CD4-positive, alpha-beta memory T cell (primary cell): ENCODE measurements at regions not wholly inside any gene's neighbourhood (a gene's known extent, or its start where the extent isn't known, plus 50 kb on each side); places are given as distances from the start of the nearest gene placed in this dataset.
"Not testable (repeated sequence)": the region's sequence is repeated elsewhere in the genome, so short reads cannot be mapped to it uniquely, and the experiment has no call there.

Source experiments
- CTCF ChIA-PET: fragments of 350-600 bp; sonication (Branson Sonifier 250); formaldehyde crosslinking; loops from one replicate; lab custom pipeline; 2021; ENCODE audit warnings: inconsistent platforms; ENCODE audit not compliant: partially characterized antibody; lab: Charles Lee
- POLR2A ChIA-PET: fragments of 350-600 bp; sonication (Branson Sonifier 250); formaldehyde crosslinking; loops from one replicate; lab custom pipeline; 2021; ENCODE audit not compliant: partially characterized antibody; lab: Charles Lee
- DNase-seq, 5 donors: peaks; one replicate each; pipeline versions ENCODE4 v3.0.0 to v3.0.0-alpha.2; 2020 to 2022; ENCODE audit warnings: mixed read lengths in 1 of 5
- H3K27ac ChIP-seq: one replicate; pipeline ENCODE4 v1.7.0; 2013; ENCODE audit warnings: low read depth, low read length
- H3K27me3 ChIP-seq: 2 replicates; pipeline ENCODE4 v1.7.0; 2013; ENCODE audit warnings: mild to moderate bottlenecking, low read length, moderate library complexity; ENCODE audit not compliant: insufficient read depth
- H3K36me3 ChIP-seq: 2 replicates; pipeline ENCODE4 v1.7.0; 2013; ENCODE audit warnings: mild to moderate bottlenecking, low read length, moderate library complexity; ENCODE audit not compliant: insufficient read depth
- H3K4me1 ChIP-seq: 2 replicates; pipeline ENCODE4 v1.7.0; 2013; ENCODE audit warnings: mild to moderate bottlenecking, low read length, moderate library complexity; ENCODE audit not compliant: insufficient read depth
- H3K4me3 ChIP-seq, 2 donors: one replicate each; pipeline ENCODE4 v1.7.0; 2013; ENCODE audit warnings: low read length in 2 of 2, mild to moderate bottlenecking in 1 of 2
- H3K9me3 ChIP-seq, 2 donors: one replicate each; pipeline ENCODE4 v1.7.0; 2013; ENCODE audit warnings: low read length in 2 of 2, control low read depth in 1 of 2; ENCODE audit not compliant: control insufficient read depth in 1 of 2
- H3K27ac Mint-ChIP-seq, 7 donors: one replicate each; pipeline ENCODE4 v1.8.0; 2020 to 2021; ENCODE audit warnings: mixed read lengths in 7 of 7, mild to moderate bottlenecking in 6 of 7, inconsistent platforms in 3 of 7, moderate library complexity in 3 of 7
- H3K27me3 Mint-ChIP-seq, 2 donors: one replicate each; pipeline ENCODE4 v1.8.0; 2020 to 2021; ENCODE audit warnings: mixed read lengths in 2 of 2
- H3K36me3 Mint-ChIP-seq, 2 donors: one replicate each; pipeline ENCODE4 v1.8.0; 2020 to 2021; ENCODE audit warnings: mixed read lengths in 2 of 2, inconsistent platforms in 1 of 2, mild to moderate bottlenecking in 1 of 2
- H3K4me1 Mint-ChIP-seq, 4 donors: one replicate each; pipeline ENCODE4 v1.8.0; 2020 to 2021; ENCODE audit warnings: mixed read lengths in 4 of 4, mild to moderate bottlenecking in 1 of 4
- H3K4me3 Mint-ChIP-seq, 8 donors: one replicate each; pipeline ENCODE4 v1.8.0; 2020 to 2021; ENCODE audit warnings: mixed read lengths in 8 of 8, mild to moderate bottlenecking in 7 of 8, moderate library complexity in 6 of 8, inconsistent platforms in 3 of 8
- H3K9me3 Mint-ChIP-seq, 8 donors: one replicate each; pipeline ENCODE4 v1.8.0; 2020 to 2021; ENCODE audit warnings: mixed read lengths in 8 of 8, mild to moderate bottlenecking in 5 of 8, inconsistent platforms in 3 of 8, moderate library complexity in 1 of 8
- intact Hi-C: fragments of 100-400 bp; cut with micrococcal nuclease; formaldehyde crosslinking; loops from one replicate; pipeline ENCODE4 v1.15.1; 2023

DNA sequence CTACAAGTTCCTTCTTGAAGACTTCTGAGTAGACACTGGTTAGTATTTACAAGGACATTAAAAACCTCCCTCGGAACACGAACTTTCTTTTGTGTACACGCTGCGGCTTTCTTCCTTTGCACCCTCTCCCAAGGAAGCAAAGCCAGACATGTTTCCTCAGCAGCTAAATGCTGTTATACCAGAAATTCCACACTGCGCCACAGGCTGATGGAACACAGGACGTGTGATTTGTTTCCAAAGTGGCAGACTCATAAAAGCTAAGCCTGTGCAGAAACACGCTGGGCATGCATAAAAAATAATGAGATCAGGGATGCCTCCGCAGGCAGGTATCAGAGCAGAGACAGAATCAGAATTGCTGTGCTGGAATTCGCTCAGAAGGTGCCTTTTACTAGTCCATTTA lies 73.0 kb upstream of the RGPD5 start:
- Mint-ChIP-seq H3K4me3 (no peak overlapping the region), H3K27ac (no peak overlapping the region), H3K27me3 (peaks cover 0 to 9% of the 10 kb centered on the region in 2 donors), H3K36me3 (no peaks in the 10 kb centered on the region), H3K9me3 (peaks cover 0 to 5% (median 3%) of the 10 kb centered on the region in 8 donors), H3K4me1 (no peaks in the 10 kb centered on the region)
- no peak for DNase-seq
- no peak overlapping the region for H3K4me3 ChIP-seq
- intact Hi-C loops: no loop called here
- CTCF ChIA-PET: no interaction called here
- no peaks in the 10 kb centered on the region for H3K4me1 ChIP-seq
- no peaks in the 10 kb centered on the region for H3K9me3 ChIP-seq
- H3K27ac ChIP-seq: no peak overlapping the region
- no peaks in the 10 kb centered on the region for H3K27me3 ChIP-seq
- H3K36me3 ChIP-seq: no peaks in the 10 kb centered on the region
- POLR2A ChIA-PET: no interaction called here

- Histone ChIP-seq H3K27ac (no peak overlapping the region), H3K27me3 (no peaks in the 10 kb centered on the region), H3K4me1 (no peaks in the 10 kb centered on the region), H3K9me3 (no peaks in the 10 kb centered on the region), H3K36me3 (no peaks in the 10 kb centered on the region), H3K4me3 (no peak overlapping the region)
- Mint-ChIP-seq H3K27me3 (peaks cover 0 to 9% of the 10 kb centered on the region in 2 donors), H3K4me1 (no peaks in the 10 kb centered on the region), H3K4me3 (no peak overlapping the region), H3K27ac (no peak overlapping the region), H3K36me3 (no peaks in the 10 kb centered on the region), H3K9me3 (peaks cover 0 to 5% (median 3%) of the 10 kb centered on the region in 8 donors)
- ChIA-PET POLR2A (no interaction called here), CTCF (no interaction called here)
- intact Hi-C loops: no loop called here
- DNase-seq: no peak
Observed at GRCh38 chr2:109721626-109722025, 72.5 kb upstream of the RGPD5 start.

DNA sequence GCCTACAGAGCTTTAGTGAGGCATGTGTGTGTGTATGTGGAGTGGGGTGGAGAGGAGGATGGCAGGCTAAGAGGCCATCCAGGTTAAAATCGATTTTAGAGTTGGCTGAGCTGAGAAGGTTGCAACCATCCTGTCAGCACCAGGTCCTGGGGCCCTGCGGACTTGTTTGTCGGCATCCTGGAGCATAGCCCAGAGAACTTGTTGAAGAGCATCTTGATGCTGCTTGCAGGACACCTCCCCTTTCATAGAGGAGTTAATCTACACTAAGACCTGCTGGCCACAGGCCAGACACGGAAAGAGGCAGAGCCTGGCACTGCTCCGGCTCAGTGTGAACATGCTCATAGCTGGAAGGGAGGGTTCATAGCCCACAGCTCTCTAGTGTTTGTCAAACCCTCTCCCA lies 72.1 kb upstream of the RGPD5 start:
- no peak overlapping the region for H3K27ac Mint-ChIP-seq
- peaks cover 0 to 5% (median 3%) of the 10 kb centered on the region in 8 donors for H3K9me3 Mint-ChIP-seq
- no peaks in the 10 kb centered on the region for H3K27me3 ChIP-seq
- ChIA-PET CTCF (no interaction called here), POLR2A (no interaction called here)
- H3K4me3 ChIP-seq: no peak overlapping the region
- no peaks in the 10 kb centered on the region for H3K4me1 ChIP-seq
- H3K27ac ChIP-seq: no peak overlapping the region
- intact Hi-C loops: no loop called here
- no peak for DNase-seq
- H3K9me3 ChIP-seq: no peaks in the 10 kb centered on the region
- peaks cover 2 to 9% of the 10 kb centered on the region in 2 donors for H3K27me3 Mint-ChIP-seq
- H3K36me3 Mint-ChIP-seq: no peaks in the 10 kb centered on the region
- no peaks in the 10 kb centered on the region for H3K4me1 Mint-ChIP-seq
- no peak overlapping the region for H3K4me3 Mint-ChIP-seq
- no peaks in the 10 kb centered on the region for H3K36me3 ChIP-seq

DNA sequence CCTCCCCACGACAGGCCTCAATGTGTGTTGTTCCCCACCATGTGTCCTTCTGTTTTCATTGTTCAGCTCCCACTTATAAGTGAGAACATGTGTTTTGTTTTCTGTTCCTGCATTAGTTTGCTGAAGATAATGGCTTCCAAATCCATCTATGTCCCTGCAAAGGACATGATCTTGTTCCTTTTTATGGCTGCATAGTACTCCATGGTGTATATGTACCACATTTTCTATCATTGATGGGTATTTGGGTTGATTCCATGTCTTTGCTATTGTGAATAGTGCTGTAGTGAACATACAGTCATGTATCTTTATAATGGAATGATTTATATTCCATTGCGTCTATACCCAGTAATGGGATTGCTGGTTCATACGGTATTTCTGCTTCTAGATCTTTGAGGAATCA lies 71.5 kb upstream of the RGPD5 start:
- H3K9me3 ChIP-seq, H3K27me3 Mint-ChIP-seq, H3K4me3 Mint-ChIP-seq, POLR2A ChIA-PET, DNase-seq, H3K36me3 ChIP-seq, CTCF ChIA-PET, H3K4me1 Mint-ChIP-seq, intact Hi-C loops, H3K4me1 ChIP-seq, H3K27me3 ChIP-seq, H3K9me3 Mint-ChIP-seq, H3K36me3 Mint-ChIP-seq, H3K4me3 ChIP-seq, H3K27ac Mint-ChIP-seq, H3K27ac ChIP-seq: not testable (repeated sequence)

GRCh38 chr2:109723153-109723552 lies 71.0 kb upstream of the RGPD5 start:
- CTCF ChIA-PET, DNase-seq, intact Hi-C loops, H3K4me1 Mint-ChIP-seq, H3K36me3 Mint-ChIP-seq, H3K9me3 Mint-ChIP-seq, H3K4me1 ChIP-seq, H3K9me3 ChIP-seq, H3K36me3 ChIP-seq, H3K27me3 ChIP-seq, POLR2A ChIA-PET, H3K27ac Mint-ChIP-seq, H3K4me3 ChIP-seq, H3K4me3 Mint-ChIP-seq, H3K27ac ChIP-seq: not testable (repeated sequence)
- H3K27me3 Mint-ChIP-seq: peaks cover 4 to 11% of the 10 kb centered on the region in 2 donors

- Mint-ChIP-seq H3K27ac (no peak overlapping the region), H3K36me3 (no peaks in the 10 kb centered on the region), H3K9me3 (peaks cover 0 to 9% (median 4%) of the 10 kb centered on the region in 8 donors), H3K4me1 (no peaks in the 10 kb centered on the region), H3K4me3 (no peak overlapping the region), H3K27me3 (peaks cover 7 to 13% of the 10 kb centered on the region in 2 donors)
- no peaks in the 10 kb centered on the region for H3K4me1 ChIP-seq
- no peak overlapping the region for H3K27ac ChIP-seq
- ChIA-PET POLR2A (no interaction called here), CTCF (no interaction called here)
- H3K4me3 ChIP-seq: no peak overlapping the region
- no peak for DNase-seq
- intact Hi-C loops: no loop called here
- H3K27me3 ChIP-seq: no peaks in the 10 kb centered on the region
- no peaks in the 10 kb centered on the region for H3K9me3 ChIP-seq
- no peaks in the 10 kb centered on the region for H3K36me3 ChIP-seq
Observed at GRCh38 chr2:109724533-109725460, 69.3 kb upstream of the RGPD5 start.

DNA sequence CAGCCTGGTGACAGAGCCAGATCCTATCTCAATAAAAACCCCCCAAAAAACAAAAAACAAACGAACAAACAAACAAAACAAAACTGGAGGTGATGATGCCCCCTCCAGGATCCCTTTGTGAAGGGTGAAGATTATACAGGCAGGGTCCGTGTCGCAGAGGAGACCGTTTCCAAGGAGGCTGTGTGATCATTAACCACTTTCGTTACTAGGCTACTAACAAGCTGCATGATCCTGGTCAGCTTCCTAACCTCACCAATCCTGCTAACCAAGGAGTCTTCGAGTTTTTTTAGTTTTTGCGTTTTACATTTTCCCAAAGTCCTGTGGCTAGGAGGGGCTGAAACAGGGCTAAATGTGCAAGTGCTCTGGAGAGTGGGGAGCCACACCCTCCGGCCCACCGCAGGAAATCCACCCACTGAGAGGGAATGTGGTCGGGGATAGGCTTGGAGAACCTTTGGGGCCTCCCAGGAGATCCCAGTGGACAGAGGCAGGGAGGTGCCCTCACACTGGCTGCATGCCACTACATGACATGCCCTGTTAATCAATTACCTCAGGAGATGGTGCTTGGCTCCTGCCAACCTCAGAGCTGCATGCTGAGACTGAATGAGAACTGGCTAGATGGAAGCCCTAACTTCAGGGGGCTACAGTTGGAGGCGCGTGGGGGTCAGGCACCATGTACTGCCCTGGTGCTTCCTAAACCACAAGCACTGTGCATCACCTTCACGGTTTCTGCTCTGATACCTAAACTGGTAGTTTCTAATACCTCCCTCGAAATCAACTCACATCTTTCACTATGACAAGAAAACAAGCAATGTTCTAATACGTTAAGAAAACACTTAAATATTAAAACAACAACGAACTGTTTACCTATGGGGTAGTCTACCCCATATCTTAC lies 67.5 kb upstream of the RGPD5 start:
- H3K9me3 ChIP-seq: no peaks in the 10 kb centered on the region
- intact Hi-C loops: no loop called here
- no peak overlapping the region for H3K27ac Mint-ChIP-seq
- DNase-seq: no peak
- no peaks in the 10 kb centered on the region for H3K27me3 ChIP-seq
- no peaks in the 10 kb centered on the region for H3K36me3 Mint-ChIP-seq
- no peaks in the 10 kb centered on the region for H3K4me1 ChIP-seq
- no peak overlapping the region for H3K4me3 Mint-ChIP-seq
- POLR2A ChIA-PET: no interaction called here
- H3K4me1 Mint-ChIP-seq: no peaks in the 10 kb centered on the region
- no peak overlapping the region for H3K4me3 ChIP-seq
- CTCF ChIA-PET: no interaction called here
- H3K27ac ChIP-seq: no peak overlapping the region
- peaks cover 0 to 9% (median 4%) of the 10 kb centered on the region in 8 donors for H3K9me3 Mint-ChIP-seq
- H3K36me3 ChIP-seq: no peaks in the 10 kb centered on the region
- peaks cover 7 to 18% of the 10 kb centered on the region in 2 donors for H3K27me3 Mint-ChIP-seq
